ENCODE measurements at regions not wholly inside any gene's neighbourhood (a gene's known extent, or its start where the extent isn't known, plus 50 kb on each side); places are given as distances from the start of the nearest gene placed in this dataset.

GRCh38 chr10:44818701-44819127 is 92.4 kb upstream of the TMEM72 start:
- TF ChIP-seq, protein P1, sequence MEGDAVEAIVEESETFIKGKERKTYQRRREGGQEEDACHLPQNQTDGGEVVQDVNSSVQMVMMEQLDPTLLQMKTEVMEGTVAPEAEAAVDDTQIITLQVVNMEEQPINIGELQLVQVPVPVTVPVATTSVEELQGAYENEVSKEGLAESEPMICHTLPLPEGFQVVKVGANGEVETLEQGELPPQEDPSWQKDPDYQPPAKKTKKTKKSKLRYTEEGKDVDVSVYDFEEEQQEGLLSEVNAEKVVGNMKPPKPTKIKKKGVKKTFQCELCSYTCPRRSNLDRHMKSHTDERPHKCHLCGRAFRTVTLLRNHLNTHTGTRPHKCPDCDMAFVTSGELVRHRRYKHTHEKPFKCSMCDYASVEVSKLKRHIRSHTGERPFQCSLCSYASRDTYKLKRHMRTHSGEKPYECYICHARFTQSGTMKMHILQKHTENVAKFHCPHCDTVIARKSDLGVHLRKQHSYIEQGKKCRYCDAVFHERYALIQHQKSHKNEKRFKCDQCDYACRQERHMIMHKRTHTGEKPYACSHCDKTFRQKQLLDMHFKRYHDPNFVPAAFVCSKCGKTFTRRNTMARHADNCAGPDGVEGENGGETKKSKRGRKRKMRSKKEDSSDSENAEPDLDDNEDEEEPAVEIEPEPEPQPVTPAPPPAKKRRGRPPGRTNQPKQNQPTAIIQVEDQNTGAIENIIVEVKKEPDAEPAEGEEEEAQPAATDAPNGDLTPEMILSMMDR (IDR thresholded peaks at IDR 0.05) = no peak
- TF ChIP-seq POLR2A (IDR thresholded peaks at IDR 0.05) = no peak
